K562 (cell line): ENCODE measurements at regions not wholly inside any gene's neighbourhood (a gene's known extent, or its start where the extent isn't known, plus 50 kb on each side); places are given as distances from the start of the nearest gene placed in this dataset.

Source experiments
- CHD2 ChIP-seq: IDR thresholded peaks from 2 replicates; pipeline ENCODE4 v1.6.1; 2011; ENCODE audit warnings: low read depth, low read length
- DPF2 ChIP-seq: fragments of 450-650 bp; IDR thresholded peaks from 2 replicates; pipeline ENCODE4 v1.6.1; 2016

GRCh38 chr2:217206016-217206725, 346.3 kb upstream of the TNP1 start:
- no peak for TF ChIP-seq DPF2
- no peak for TF ChIP-seq CHD2
